ENCODE measurements at regions not wholly inside any gene's neighbourhood (a gene's known extent, or its start where the extent isn't known, plus 50 kb on each side); places are given as distances from the start of the nearest gene placed in this dataset.
A peak's percentile ranks its signal among the peaks of the same experiment; 100 is the strongest.

- DNase-seq (ENCODE audit: low spot score): no peak
These were observed 134.2 kb upstream of the SPRED2 start for GRCh38 chr2:65566617-65567016.

GRCh38 chr2:65565681-65566080 lies 133.3 kb upstream of the SPRED2 start:
- DNase-seq (ENCODE audit: low spot score): no peak

GRCh38 chr2:65564299-65564698 lies 131.9 kb upstream of the SPRED2 start:
- no peak for DNase-seq (ENCODE audit: low spot score)

- DNase-seq (ENCODE audit: low spot score): no peak
These were observed 130.5 kb upstream of the SPRED2 start for GRCh38 chr2:65562890-65563289.

- no peak for DNase-seq (ENCODE audit: low spot score)
These were observed 126.3 kb upstream of the SPRED2 start for GRCh38 chr2:65558743-65559142.

GRCh38 chr2:65557616-65558573 lies 125.5 kb upstream of the SPRED2 start:
- DNase-seq (ENCODE audit: low spot score): no peak

- peak; percentile 68 for DNase-seq (ENCODE audit: low spot score)
These were observed 122.6 kb upstream of the SPRED2 start for GRCh38 chr2:65554765-65555591.

- DNase-seq (ENCODE audit: low spot score): no peak
These were observed 121.2 kb upstream of the SPRED2 start for GRCh38 chr2:65553504-65554074.

- no peak for DNase-seq (ENCODE audit: low spot score)
These were observed 119.1 kb upstream of the SPRED2 start for GRCh38 chr2:65551528-65551927.

GRCh38 chr2:65550246-65550645 lies 117.8 kb upstream of the SPRED2 start:
- no peak for DNase-seq (ENCODE audit: low spot score)

- no peak for DNase-seq (ENCODE audit: low spot score)
These were observed 117.2 kb upstream of the SPRED2 start for GRCh38 chr2:65549631-65550030.

GRCh38 chr2:65549257-65549627 lies 116.8 kb upstream of the SPRED2 start:
- no peak for DNase-seq (ENCODE audit: low spot score)

GRCh38 chr2:65548576-65549256 lies 116.3 kb upstream of the SPRED2 start:
- DNase-seq (ENCODE audit: low spot score): no peak

GRCh38 chr2:65548064-65548463 lies 115.7 kb upstream of the SPRED2 start:
- no peak for DNase-seq (ENCODE audit: low spot score)

- peak; percentile 13 for DNase-seq (ENCODE audit: low spot score)
These were observed 113.7 kb upstream of the SPRED2 start for GRCh38 chr2:65545837-65546805.

- DNase-seq (ENCODE audit: low spot score): no peak
These were observed 109.4 kb upstream of the SPRED2 start for GRCh38 chr2:65541773-65542172.

GRCh38 chr2:65539633-65540032 lies 107.2 kb upstream of the SPRED2 start:
- no peak for DNase-seq (ENCODE audit: low spot score)

- DNase-seq (ENCODE audit: low spot score): no peak
These were observed 105.4 kb upstream of the SPRED2 start for GRCh38 chr2:65537651-65538385.

- no peak for DNase-seq (ENCODE audit: low spot score)
These were observed 104.2 kb upstream of the SPRED2 start for GRCh38 chr2:65536596-65536995.

GRCh38 chr2:65532937-65533336 lies 100.5 kb upstream of the SPRED2 start:
- no peak for DNase-seq (ENCODE audit: low spot score)
